Osteocyte (in vitro differentiated cells): ENCODE measurements at regions not wholly inside any gene's neighbourhood (a gene's known extent, or its start where the extent isn't known, plus 50 kb on each side); places are given as distances from the start of the nearest gene placed in this dataset.

Source experiments
- DNase-seq: peaks from one replicate; pipeline ENCODE4 v3.0.0; 2021; ENCODE audit warnings: mixed read lengths; ENCODE audit not compliant: unreplicated experiment; ENCODE audit errors: extremely low spot score
- H3K27ac Mint-ChIP-seq: one replicate; pipeline ENCODE4 v1.8.0; 2021; ENCODE audit warnings: mild to moderate bottlenecking, mixed read lengths; ENCODE audit not compliant: unreplicated experiment
- H3K27me3 Mint-ChIP-seq: one replicate; pipeline ENCODE4 v1.8.0; 2021; ENCODE audit warnings: mixed read lengths; ENCODE audit not compliant: unreplicated experiment
- H3K36me3 Mint-ChIP-seq: one replicate; pipeline ENCODE4 v1.8.0; 2021; ENCODE audit warnings: mixed read lengths; ENCODE audit not compliant: unreplicated experiment
- H3K4me1 Mint-ChIP-seq: one replicate; pipeline ENCODE4 v1.8.0; 2021; ENCODE audit warnings: mixed read lengths; ENCODE audit not compliant: unreplicated experiment
- H3K4me3 Mint-ChIP-seq: one replicate; pipeline ENCODE4 v1.8.0; 2021; ENCODE audit warnings: mild to moderate bottlenecking, moderate library complexity, mixed read lengths; ENCODE audit not compliant: unreplicated experiment
- H3K9me3 Mint-ChIP-seq: one replicate; pipeline ENCODE4 v1.8.0; 2021; ENCODE audit warnings: mixed read lengths; ENCODE audit not compliant: unreplicated experiment
- CTCF ChIP-seq: fragments of 200-600 bp; sonication (generic); IDR thresholded peaks from 2 replicates; pipeline ENCODE4 v1.5.0; 2021; ENCODE audit warnings: antibody characterized with exemption, mild to moderate bottlenecking, moderate library complexity

GRCh38 chr20:52379723-52380336 lies 188.3 kb upstream of the ZFP64 start:
- Mint-ChIP-seq H3K27ac (no peak overlapping the region), H3K4me3 (no peak overlapping the region), H3K27me3 (peaks cover 6% of the 10 kb centered on the region), H3K4me1 (no peaks in the 10 kb centered on the region), H3K36me3 (no peaks in the 10 kb centered on the region), H3K9me3 (peaks cover 3% of the 10 kb centered on the region)
- peak; percentile 91 for TF ChIP-seq CTCF
- no peak for DNase-seq

- no peak overlapping the region for H3K27ac Mint-ChIP-seq
- no peak for DNase-seq
Measured at GRCh38 chr20:52372169-52372568, 180.6 kb upstream of the ZFP64 start.

GRCh38 chr20:52365688-52366087 lies 174.1 kb upstream of the ZFP64 start:
- Mint-ChIP-seq H3K4me1 (no peaks in the 10 kb centered on the region), H3K27ac (no peak overlapping the region), H3K9me3 (no peaks in the 10 kb centered on the region), H3K4me3 (no peak overlapping the region), H3K27me3 (peaks cover 1% of the 10 kb centered on the region), H3K36me3 (no peaks in the 10 kb centered on the region)
- DNase-seq: no peak
- TF ChIP-seq CTCF: no peak

More at GRCh38 chr20:52372169-52372568, 180.6 kb upstream of the ZFP64 start:
- Mint-ChIP-seq H3K4me3 (no peak overlapping the region), H3K9me3 (no peaks in the 10 kb centered on the region), H3K27me3 (no peaks in the 10 kb centered on the region), H3K36me3 (no peaks in the 10 kb centered on the region), H3K4me1 (no peaks in the 10 kb centered on the region)
- TF ChIP-seq CTCF: no peak

GRCh38 chr20:52364405-52364804 lies 172.8 kb upstream of the ZFP64 start:
- no peak for DNase-seq
- TF ChIP-seq CTCF: no peak
- Mint-ChIP-seq H3K9me3 (no peaks in the 10 kb centered on the region), H3K4me3 (no peak overlapping the region), H3K27me3 (peaks cover 2% of the 10 kb centered on the region), H3K27ac (no peak overlapping the region), H3K36me3 (no peaks in the 10 kb centered on the region), H3K4me1 (no peaks in the 10 kb centered on the region)

GRCh38 chr20:52361650-52362049 lies 170.1 kb upstream of the ZFP64 start:
- no peak for TF ChIP-seq CTCF
- Mint-ChIP-seq H3K4me3 (no peak overlapping the region), H3K27ac (no peak overlapping the region), H3K4me1 (no peaks in the 10 kb centered on the region), H3K27me3 (peaks cover 2% of the 10 kb centered on the region), H3K36me3 (no peaks in the 10 kb centered on the region), H3K9me3 (no peaks in the 10 kb centered on the region)
- DNase-seq: no peak
